PC-9 (cell line): ENCODE measurements at regions not wholly inside any gene's neighbourhood (a gene's known extent, or its start where the extent isn't known, plus 50 kb on each side); places are given as distances from the start of the nearest gene placed in this dataset.

Source experiments
- CTCF ChIP-seq: fragments of 200-600 bp; sonication (generic); conservative IDR thresholded peaks from 2 replicates; pipeline ENCODE4 v1.6.1; 2017; ENCODE audit warnings: mixed run types, antibody characterized with exemption, mild to moderate bottlenecking, moderate library complexity
- EZH2 ChIP-seq: fragments of 200-600 bp; sonication (generic); IDR thresholded peaks from 2 replicates; pipeline ENCODE4 v1.8.0; 2017; ENCODE audit warnings: antibody characterized with exemption, low read depth

- no peak for TF ChIP-seq CTCF
- no peak for TF ChIP-seq EZH2
These were observed 81.4 kb upstream of the IGFBP7 start for GRCh38 chr4:57191523-57192034.
